ENCODE measurements at regions not wholly inside any gene's neighbourhood (a gene's known extent, or its start where the extent isn't known, plus 50 kb on each side); places are given as distances from the start of the nearest gene placed in this dataset.
"Not testable (repeated sequence)": the region's sequence is repeated elsewhere in the genome, so short reads cannot be mapped to it uniquely, and the experiment has no call there.

DNA sequence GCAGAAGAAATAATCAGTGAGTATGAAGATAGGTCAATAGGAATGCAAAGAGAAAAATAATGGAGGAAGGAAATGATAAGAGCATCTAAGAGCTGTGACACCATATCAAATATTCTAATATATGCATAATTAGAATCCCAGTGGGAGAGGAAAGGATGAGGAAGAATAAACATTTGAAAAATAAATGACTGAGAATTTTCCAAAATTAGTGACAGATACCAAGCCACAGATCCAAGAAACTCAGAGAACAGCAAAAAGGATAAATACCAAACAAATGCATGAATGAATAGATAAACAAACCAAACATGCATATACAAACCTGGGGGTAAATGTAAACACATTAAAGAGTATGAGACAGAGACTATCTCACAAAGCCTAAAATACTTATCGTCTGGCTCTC is 101.4 kb downstream of the PRR15 start:
- TF ChIP-seq YY1 (IDR thresholded peaks at IDR 0.05; ENCODE audit: insufficient read depth, insufficient read length); ZNF274 (IDR thresholded peaks at IDR 0.05; ENCODE audit: low read depth, low read length); SUZ12 (IDR thresholded peaks at IDR 0.05; ENCODE audit: extremely low read depth, insufficient read depth, insufficient read length): not testable (repeated sequence)
